Activated CD4-positive, alpha-beta T cell treated with anti-CD3 and anti-CD28 coated beads, Interleukin-2, amount 10 ng/mL, durations not matched to agents 24 days and 14 days (primary cell): ENCODE measurements at regions not wholly inside any gene's neighbourhood (a gene's known extent, or its start where the extent isn't known, plus 50 kb on each side); places are given as distances from the start of the nearest gene placed in this dataset.
"Not testable (repeated sequence)": the region's sequence is repeated elsewhere in the genome, so short reads cannot be mapped to it uniquely, and the experiment has no call there.

ENCODE experiments used
- DNase-seq: peaks from one replicate; pipeline ENCODE4 v3.0.0; 2022
- H3K27ac Mint-ChIP-seq: one replicate; pipeline ENCODE4 v1.8.0; 2022; ENCODE audit warnings: mild to moderate bottlenecking, mixed read lengths
- H3K27me3 Mint-ChIP-seq: one replicate; pipeline ENCODE4 v1.8.0; 2022; ENCODE audit warnings: mixed read lengths
- H3K36me3 Mint-ChIP-seq: one replicate; pipeline ENCODE4 v1.8.0; 2022; ENCODE audit warnings: low read depth, mild to moderate bottlenecking, mixed read lengths
- H3K4me1 Mint-ChIP-seq: one replicate; pipeline ENCODE4 v1.8.0; 2021; ENCODE audit warnings: mixed read lengths
- H3K4me3 Mint-ChIP-seq: one replicate; pipeline ENCODE4 v1.8.0; 2022; ENCODE audit warnings: mild to moderate bottlenecking, moderate library complexity, mixed read lengths
- H3K9me3 Mint-ChIP-seq: one replicate; pipeline ENCODE4 v1.8.0; 2021; ENCODE audit warnings: mixed read lengths
- intact Hi-C: fragments of 100-400 bp; cut with micrococcal nuclease; formaldehyde crosslinking; loops from one replicate; pipeline ENCODE4 v1.15.1; 2023

DNA sequence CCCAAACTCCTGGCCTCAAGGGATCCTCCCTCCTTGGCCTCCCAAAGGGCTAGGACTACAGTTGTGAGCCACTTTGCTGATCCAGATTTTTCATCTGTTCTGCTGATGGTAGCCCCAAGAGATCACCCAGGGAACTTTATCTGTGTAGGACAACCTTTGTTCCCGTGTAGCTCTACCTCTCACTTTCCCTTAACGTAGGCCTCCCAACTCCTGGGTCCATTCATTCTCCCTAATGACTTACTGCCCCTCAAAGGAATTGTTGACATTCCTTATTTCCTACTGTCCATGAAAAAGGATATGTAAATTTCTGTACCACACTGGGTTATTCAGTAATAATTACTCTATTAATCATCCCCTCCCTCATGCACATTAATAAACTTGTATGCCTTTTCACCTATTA lies 51.0 kb upstream of the PHF24 start:
- intact Hi-C loops, result no loop called here
- no peaks in the 10 kb centered on the region for H3K9me3 Mint-ChIP-seq
- H3K36me3 Mint-ChIP-seq, result no peaks in the 10 kb centered on the region
- no peak overlapping the region for H3K27ac Mint-ChIP-seq
- H3K4me1 Mint-ChIP-seq, result no peaks in the 10 kb centered on the region
- H3K4me3 Mint-ChIP-seq, result no peak overlapping the region
- H3K27me3 Mint-ChIP-seq, result peaks cover 33% of the 10 kb centered on the region
- DNase-seq, result no peak

DNA sequence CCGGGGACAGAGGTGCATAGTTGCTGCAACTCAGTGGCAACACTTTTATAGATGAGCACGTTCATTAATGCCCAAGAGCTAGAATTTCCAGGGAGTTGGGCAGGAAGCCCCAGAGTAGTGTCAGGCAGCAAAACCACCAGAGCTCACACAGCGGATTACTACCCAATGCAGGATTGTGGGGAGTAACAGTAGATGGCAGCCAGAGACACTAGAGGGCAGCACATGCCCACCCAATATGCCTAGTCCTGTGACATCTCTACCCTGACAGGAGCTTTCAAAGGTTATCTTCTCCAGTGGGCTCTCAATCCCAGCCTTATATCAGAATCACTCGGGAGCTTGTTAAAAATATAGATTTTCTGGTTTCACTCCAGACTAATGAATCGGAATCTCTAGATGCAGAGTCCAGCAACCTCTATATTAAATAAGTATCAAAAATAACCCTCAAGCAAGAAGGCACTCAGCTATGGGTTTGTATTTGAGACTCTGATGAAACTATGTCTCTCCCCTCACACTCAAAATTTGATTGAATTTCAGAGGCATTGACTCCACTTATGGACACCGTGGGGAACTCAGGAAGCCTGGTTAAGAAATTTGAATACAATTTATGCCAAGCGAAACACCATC lies 58.4 kb upstream of the PHF24 start:
- no peaks in the 10 kb centered on the region for H3K9me3 Mint-ChIP-seq
- peaks cover 49% of the 10 kb centered on the region for H3K27me3 Mint-ChIP-seq
- intact Hi-C loops, result loop anchor here (1.0 to 10.0 kb wide), 6 partner anchors 63 to 575 kb away; partner anchors contain the start of gene PIGO
- H3K4me1 Mint-ChIP-seq, result no peaks in the 10 kb centered on the region
- peak; percentile 94 for DNase-seq
- no peak overlapping the region for H3K4me3 Mint-ChIP-seq
- no peak overlapping the region for H3K27ac Mint-ChIP-seq
- no peaks in the 10 kb centered on the region for H3K36me3 Mint-ChIP-seq

- no peaks in the 10 kb centered on the region for H3K4me1 Mint-ChIP-seq
- no peak overlapping the region for H3K27ac Mint-ChIP-seq
- no peak for DNase-seq
- H3K9me3 Mint-ChIP-seq, result no peaks in the 10 kb centered on the region
- intact Hi-C loops, result loop anchor here (1.0 to 10.0 kb wide), 6 partner anchors 63 to 576 kb away; partner anchors contain the start of gene PIGO
- H3K27me3 Mint-ChIP-seq, result peaks cover 54% of the 10 kb centered on the region
- no peaks in the 10 kb centered on the region for H3K36me3 Mint-ChIP-seq
- H3K4me3 Mint-ChIP-seq, result no peak overlapping the region
These were observed 59.2 kb upstream of the PHF24 start for GRCh38 chr9:34898846-34899245.

DNA sequence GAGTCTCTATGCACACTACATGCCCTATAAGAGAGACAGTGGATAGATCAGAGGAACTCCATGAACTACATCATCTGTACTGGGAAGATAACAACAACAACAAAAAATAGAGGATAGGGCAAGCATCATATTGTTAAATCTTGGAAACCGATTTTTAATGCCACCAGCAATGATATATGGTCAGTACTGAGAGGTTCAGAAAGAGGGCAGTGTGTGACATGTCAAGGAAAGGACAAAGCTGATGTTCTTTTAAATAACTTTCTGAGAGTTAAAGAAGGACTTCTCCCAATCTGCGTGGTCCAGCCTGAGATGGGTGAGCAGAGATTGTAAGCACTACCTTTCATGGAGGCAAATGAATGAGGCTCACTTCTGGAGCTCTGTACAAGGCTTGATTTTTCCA lies 62.0 kb upstream of the PHF24 start:
- no peaks in the 10 kb centered on the region for H3K36me3 Mint-ChIP-seq

GRCh38 chr9:34892886-34893285 lies 65.2 kb upstream of the PHF24 start:
- H3K27me3 Mint-ChIP-seq, result peaks cover 39% of the 10 kb centered on the region

More for the DNA sequence above, 62.0 kb upstream of the PHF24 start:
- Mint-ChIP-seq H3K27ac (no peak overlapping the region), H3K4me3 (no peak overlapping the region), H3K9me3 (no peaks in the 10 kb centered on the region), H3K27me3 (peaks cover 56% of the 10 kb centered on the region), H3K4me1 (no peaks in the 10 kb centered on the region)
- intact Hi-C loops, result loop anchor here (5.0 to 10.0 kb wide), 3 partner anchors 66 to 579 kb away; no protein-coding TSS in a partner anchor
- DNase-seq, result peak; percentile 49

DNA sequence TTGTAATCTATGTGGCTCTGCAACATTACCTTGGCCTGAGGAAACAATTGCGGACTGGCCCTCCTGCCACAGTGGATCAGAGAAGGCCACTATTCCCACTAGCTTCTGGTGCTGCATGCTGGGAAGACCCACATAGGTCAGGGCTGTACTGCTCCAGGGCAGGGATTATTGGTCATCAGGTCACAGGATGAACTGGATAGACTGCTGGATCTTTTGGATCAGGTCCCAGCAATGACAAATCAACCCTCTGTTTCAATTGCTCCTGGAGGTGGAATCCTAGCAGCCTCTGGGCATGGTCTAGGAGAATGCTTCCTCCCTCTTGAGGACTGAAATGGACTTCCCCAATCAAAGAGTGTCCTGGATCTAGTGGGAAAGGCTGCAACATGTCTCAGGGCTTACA lies 66.7 kb upstream of the PHF24 start:
- H3K9me3 Mint-ChIP-seq, result no peaks in the 10 kb centered on the region
- DNase-seq, result no peak
- H3K4me1 Mint-ChIP-seq, result no peaks in the 10 kb centered on the region
- intact Hi-C loops, result loop anchor here (10.0 kb wide), 1 partner anchor 583 kb away; no protein-coding TSS in a partner anchor
- H3K27me3 Mint-ChIP-seq, result peaks cover 33% of the 10 kb centered on the region
- H3K36me3 Mint-ChIP-seq, result no peaks in the 10 kb centered on the region
- H3K27ac Mint-ChIP-seq, result no peak overlapping the region
- no peak overlapping the region for H3K4me3 Mint-ChIP-seq

More at GRCh38 chr9:34892886-34893285, 65.2 kb upstream of the PHF24 start:
- H3K4me1 Mint-ChIP-seq, result no peaks in the 10 kb centered on the region
- H3K36me3 Mint-ChIP-seq, result no peaks in the 10 kb centered on the region
- intact Hi-C loops, result loop anchor here (10.0 kb wide), 1 partner anchor 582 kb away; no protein-coding TSS in a partner anchor
- H3K4me3 Mint-ChIP-seq, result no peak overlapping the region
- no peak for DNase-seq
- H3K9me3 Mint-ChIP-seq, result no peaks in the 10 kb centered on the region
- H3K27ac Mint-ChIP-seq, result no peak overlapping the region

- DNase-seq, result no peak
- no peaks in the 10 kb centered on the region for H3K4me1 Mint-ChIP-seq
- no peaks in the 10 kb centered on the region for H3K36me3 Mint-ChIP-seq
- intact Hi-C loops, result no loop called here
- H3K9me3 Mint-ChIP-seq, result no peaks in the 10 kb centered on the region
- H3K4me3 Mint-ChIP-seq, result no peak overlapping the region
- peaks cover 8% of the 10 kb centered on the region for H3K27me3 Mint-ChIP-seq
- no peak overlapping the region for H3K27ac Mint-ChIP-seq
These were observed 70.2 kb upstream of the PHF24 start for GRCh38 chr9:34887841-34888240.

DNA sequence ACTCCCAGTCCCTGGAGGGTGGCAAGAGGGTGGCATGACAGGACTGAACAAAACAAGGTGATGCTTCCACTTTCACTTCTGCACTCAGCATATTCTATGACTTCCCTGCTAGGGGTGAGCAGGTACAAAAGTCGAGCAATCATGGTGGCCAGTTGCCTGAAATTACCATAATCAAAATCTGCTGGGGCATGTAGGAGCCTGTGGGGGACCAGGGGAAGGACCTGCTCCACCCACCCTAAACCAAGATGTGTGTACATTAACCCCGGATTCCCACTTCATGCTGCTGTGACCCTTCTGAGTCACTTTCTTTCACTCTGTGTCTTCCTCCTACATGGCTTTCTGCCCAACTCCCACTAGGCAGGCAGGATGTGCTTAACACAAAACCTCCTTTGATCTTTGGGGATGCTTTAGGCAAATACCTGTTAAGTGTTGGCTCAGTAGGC lies 73.3 kb upstream of the PHF24 start:
- Mint-ChIP-seq H3K9me3 (no peaks in the 10 kb centered on the region), H3K27me3 (peaks cover 9% of the 10 kb centered on the region), H3K27ac (no peak overlapping the region), H3K4me1 (no peaks in the 10 kb centered on the region), H3K4me3 (no peak overlapping the region), H3K36me3 (no peaks in the 10 kb centered on the region)
- peak; percentile 63 for DNase-seq
- intact Hi-C loops, result no loop called here

- Mint-ChIP-seq H3K27me3 (peaks cover 21% of the 10 kb centered on the region), H3K36me3 (no peaks in the 10 kb centered on the region), H3K4me1 (no peaks in the 10 kb centered on the region), H3K4me3 (no peak overlapping the region), H3K27ac (no peak overlapping the region), H3K9me3 (no peaks in the 10 kb centered on the region)
- no peak for DNase-seq
- intact Hi-C loops, result no loop called here
These were observed 82.0 kb upstream of the PHF24 start for GRCh38 chr9:34876096-34876495.

GRCh38 chr9:34869390-34869789 lies 88.7 kb upstream of the PHF24 start:
- Mint-ChIP-seq H3K9me3 (no peaks in the 10 kb centered on the region), H3K4me1 (no peaks in the 10 kb centered on the region), H3K27me3 (peaks cover 8% of the 10 kb centered on the region), H3K36me3 (no peaks in the 10 kb centered on the region), H3K4me3 (no peak overlapping the region), H3K27ac (no peak overlapping the region)
- intact Hi-C loops, result no loop called here
- peak; percentile 46 for DNase-seq

GRCh38 chr9:34866614-34867013 lies 91.5 kb upstream of the PHF24 start:
- Mint-ChIP-seq H3K27me3 (peaks cover 5% of the 10 kb centered on the region), H3K36me3 (no peaks in the 10 kb centered on the region), H3K4me1 (no peaks in the 10 kb centered on the region), H3K9me3 (peaks cover 12% of the 10 kb centered on the region), H3K4me3 (no peak overlapping the region), H3K27ac (no peak overlapping the region)
- no peak for DNase-seq
- intact Hi-C loops, result no loop called here

DNA sequence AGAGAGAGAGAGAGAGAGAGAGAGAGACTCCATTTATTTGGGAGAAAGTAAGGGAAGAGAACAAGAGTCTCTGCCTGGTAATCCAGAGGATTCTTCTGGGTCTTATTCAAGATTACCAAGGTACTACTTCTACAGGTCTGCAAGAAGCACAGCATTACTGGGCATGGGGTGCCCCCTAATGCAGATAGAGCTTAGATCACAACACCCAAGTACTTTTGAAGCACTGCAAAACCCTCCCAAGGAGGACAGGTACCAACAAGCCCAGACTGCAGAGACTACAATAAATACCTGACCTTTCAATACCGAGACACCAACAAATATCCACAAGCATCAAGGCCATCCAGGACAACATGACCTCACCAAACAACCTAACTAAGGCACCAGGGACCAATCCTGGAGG lies 94.7 kb upstream of the PHF24 start:
- intact Hi-C loops, result no loop called here
- H3K36me3 Mint-ChIP-seq, result no peaks in the 10 kb centered on the region

GRCh38 chr9:34862836-34863235 lies 95.2 kb upstream of the PHF24 start:
- H3K4me1 Mint-ChIP-seq, result no peaks in the 10 kb centered on the region
- no peak overlapping the region for H3K27ac Mint-ChIP-seq

More for the DNA sequence above, 94.7 kb upstream of the PHF24 start:
- peaks cover 12% of the 10 kb centered on the region for H3K9me3 Mint-ChIP-seq
- no peak for DNase-seq
- H3K27me3 Mint-ChIP-seq, result no peaks in the 10 kb centered on the region
- H3K4me1 Mint-ChIP-seq, result no peaks in the 10 kb centered on the region
- H3K4me3 Mint-ChIP-seq, result no peak overlapping the region
- no peak overlapping the region for H3K27ac Mint-ChIP-seq

DNA sequence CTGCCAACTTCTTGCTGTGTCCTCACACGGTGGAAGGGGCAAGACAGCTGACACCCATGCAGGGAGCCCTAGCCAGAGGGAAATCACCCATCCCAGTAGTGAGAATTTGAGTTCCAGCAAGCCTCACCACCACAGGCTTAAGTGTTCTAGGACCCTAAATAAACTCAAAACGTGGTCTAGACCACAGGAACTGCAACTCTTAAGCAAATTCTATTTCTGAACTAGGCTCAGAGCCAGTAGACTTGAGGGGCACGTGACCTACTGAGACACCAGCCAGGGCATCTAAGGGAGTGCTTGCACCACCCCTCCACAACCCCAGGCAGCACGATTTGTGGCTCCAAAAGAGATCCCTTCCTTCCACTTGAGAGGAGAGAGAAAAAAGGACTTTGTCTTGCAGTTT lies 96.0 kb upstream of the PHF24 start:
- Mint-ChIP-seq H3K27me3 (no peaks in the 10 kb centered on the region), H3K27ac (no peak overlapping the region), H3K9me3 (peaks cover 12% of the 10 kb centered on the region), H3K36me3 (no peaks in the 10 kb centered on the region), H3K4me3 (no peak overlapping the region), H3K4me1 (no peaks in the 10 kb centered on the region)
- intact Hi-C loops, result no loop called here
- DNase-seq, result no peak

More at GRCh38 chr9:34862836-34863235, 95.2 kb upstream of the PHF24 start:
- no peaks in the 10 kb centered on the region for H3K27me3 Mint-ChIP-seq
- intact Hi-C loops, result no loop called here
- peaks cover 12% of the 10 kb centered on the region for H3K9me3 Mint-ChIP-seq
- H3K36me3 Mint-ChIP-seq, result no peaks in the 10 kb centered on the region
- H3K4me3 Mint-ChIP-seq, result no peak overlapping the region
- DNase-seq, result no peak

GRCh38 chr9:34855016-34855415 lies 103.1 kb upstream of the PHF24 start:
- H3K4me1 Mint-ChIP-seq, intact Hi-C loops, H3K36me3 Mint-ChIP-seq, H3K27me3 Mint-ChIP-seq, DNase-seq, H3K4me3 Mint-ChIP-seq, H3K9me3 Mint-ChIP-seq, H3K27ac Mint-ChIP-seq: not testable (repeated sequence)
